Transverse colon (tissue), 4 donors: ENCODE measurements at regions not wholly inside any gene's neighbourhood (a gene's known extent, or its start where the extent isn't known, plus 50 kb on each side); places are given as distances from the start of the nearest gene placed in this dataset.

Experiments used
- DNase-seq: peaks from one replicate; pipeline ENCODE4 v3.0.0-alpha.2; 2019
- H3K27ac ChIP-seq, 4 donors: fragments of 200-600 bp; sonication (generic); 2 replicates each; pipeline ENCODE4 v1.5.1; 2016 to 2018; ENCODE audit warnings: inconsistent platforms in 4 of 4
- H3K27me3 ChIP-seq: fragments of 200-600 bp; sonication (generic); 2 replicates; pipeline ENCODE4 v1.5.1; 2017; ENCODE audit warnings: inconsistent platforms
- H3K36me3 ChIP-seq, 4 donors: fragments of 200-600 bp; sonication (generic); 2 replicates each; pipeline ENCODE4 v1.5.1; 2017 to 2019; ENCODE audit warnings: inconsistent platforms in 4 of 4
- H3K4me1 ChIP-seq, 4 donors: fragments of 200-600 bp; sonication (generic); 2 replicates each; pipeline ENCODE4 v1.5.1; 2017 to 2020; ENCODE audit warnings: inconsistent platforms in 4 of 4
- H3K4me3 ChIP-seq, 4 donors: fragments of 200-600 bp; sonication (generic); 1 replicate in 1 of 4; 2 replicates in 3 of 4; pipeline versions ENCODE4 v1.5.1 to v1.6.1; 2017 to 2019; ENCODE audit warnings: inconsistent platforms in 4 of 4
- H3K9me3 ChIP-seq, 2 donors: fragments of 200-600 bp; sonication (generic); 2 replicates each; pipeline ENCODE4 v1.5.1; 2017 to 2019; ENCODE audit warnings: inconsistent platforms in 2 of 2
- CTCF ChIP-seq, 5 experiments: fragments of 200-600 bp in 3 of 5; fragments of 450-650 bp in 2 of 5; sonication (generic) in 3 of 5; IDR thresholded peaks; 1 replicate in 2 of 5; 2 replicates in 3 of 5; pipeline ENCODE4 v1.5.1; 2016 to 2017; ENCODE audit warnings: antibody characterized with exemption in 5 of 5, inconsistent platforms in 3 of 5, mild to moderate bottlenecking in 2 of 5, moderate library complexity in 1 of 5
- EP300 ChIP-seq: sonication (generic); formaldehyde crosslinking; IDR thresholded peaks from one replicate; pipeline ENCODE4 v1.6.1; 2017; ENCODE audit warnings: antibody characterized with exemption, low read depth
- POLR2A ChIP-seq: fragments of 450-650 bp; IDR thresholded peaks from one replicate; pipeline ENCODE4 v1.6.1; 2016; ENCODE audit warnings: antibody characterized with exemption, mild to moderate bottlenecking, moderate library complexity
- POLR2AphosphoS5 ChIP-seq, 3 donors: sonication (generic); formaldehyde crosslinking; IDR thresholded peaks; one replicate each; pipeline ENCODE4 v1.6.1; 2016; ENCODE audit warnings: antibody characterized with exemption in 3 of 3
- WGBS, 2 donors: methylation state at CpG; one replicate each; pipeline ENCODE4 v1.1.5; 2018; ENCODE audit warnings: low coverage in 1 of 2; 5-methylcytosine and 5-hydroxymethylcytosine counted together
- in situ Hi-C, 4 donors: fragments of 200-750 bp; cut with MboI; loops; one replicate each; pipeline versions ENCODE4 v1.15.0 to v1.15.1; 2017; ENCODE audit warnings: low sequenced_read_pairs in 3 of 4, low pct_ligation_motif_present in 1 of 4, low pct_unique_long_range_greater_than_20kb in 1 of 4
- intact Hi-C: fragments of 100-400 bp; cut with DNase I; formaldehyde crosslinking; loops from one replicate; pipeline ENCODE4 v1.15.1; 2023; ENCODE audit warnings: low total_unique reads
- small RNA-seq, 4 donors: library from RNA; depleted of rRNA; stranded (forward); fragments of <200 nt; gene quantifications; one replicate each; pipeline ENCODE3, GENCODE V24; 2016

- no peaks in the 10 kb centered on the region for H3K4me1 ChIP-seq
- in situ Hi-C loops (no loop called here), intact Hi-C loops (no loop called here)
- WGBS, 2 donors = 20 to 48% methylated on average over 1 of the region's 1 CpG
- H3K36me3 ChIP-seq = no peaks in the 10 kb centered on the region
- TF ChIP-seq POLR2A (no peak), CTCF (IDR thresholded peaks at IDR 0.05) (no peak), POLR2AphosphoS5 (IDR thresholded peaks at IDR 0.05) (no peak), EP300 (no peak)
- peaks cover 79 to 84% of the 10 kb centered on the region in 2 donors for H3K9me3 ChIP-seq
- DNase-seq = no peak
- H3K27ac ChIP-seq = no peak overlapping the region
- no peaks in the 10 kb centered on the region for H3K27me3 ChIP-seq
- H3K4me3 ChIP-seq = no peak overlapping the region
Measured at GRCh38 chr19:27618006-27618405, 1594.9 kb downstream of the UQCRFS1 start.

- in situ Hi-C loops (no loop called here), intact Hi-C loops (no loop called here)
- DNase-seq = no peak
- TF ChIP-seq CTCF (IDR thresholded peaks at IDR 0.05) (no peak), POLR2A (no peak), POLR2AphosphoS5 (IDR thresholded peaks at IDR 0.05) (no peak), EP300 (no peak)
- peaks cover 31 to 40% of the 10 kb centered on the region in 2 donors for H3K9me3 ChIP-seq
- H3K27me3 ChIP-seq = no peaks in the 10 kb centered on the region
- no peaks in the 10 kb centered on the region for H3K4me1 ChIP-seq
- no peak overlapping the region for H3K4me3 ChIP-seq
- no peaks in the 10 kb centered on the region for H3K36me3 ChIP-seq
- H3K27ac ChIP-seq = no peak overlapping the region
Measured at GRCh38 chr19:27580906-27581305, 1632.0 kb downstream of the UQCRFS1 start.

Small RNA genes in the stretch of these regions (small RNA-seq; reads per million reads assigned to genes)
- gene AC006504.6 (0 reads per million in 4 donors), gene RNA5SP470 (0 reads per million in 4 donors)
